ENCODE measurements at regions not wholly inside any gene's neighbourhood (a gene's known extent, or its start where the extent isn't known, plus 50 kb on each side); places are given as distances from the start of the nearest gene placed in this dataset.

- Histone ChIP-seq H3K79me2 (ENCODE audit: control insufficient read depth, insufficient read depth, low read length) (no peaks in the 10 kb centered on the region), H2BK5ac (ENCODE audit: low read length) (no peak overlapping the region), H3K27ac (ENCODE audit: low read depth, low read length) (no peak overlapping the region), H3K23ac (ENCODE audit: low read length) (no peak overlapping the region), H3K4me2 (ENCODE audit: low read length) (no peak overlapping the region), H3K36me3 (ENCODE audit: control insufficient read depth, insufficient read depth, low read length) (no peaks in the 10 kb centered on the region), H2BK15ac (replicated peaks; ENCODE audit: low read depth) (no peak overlapping the region), H2BK120ac (ENCODE audit: low read depth, low read length) (no peak overlapping the region), H3K18ac (ENCODE audit: low read length) (no peak overlapping the region), H3K4me1 (ENCODE audit: control insufficient read depth, low read depth, low read length) (no peaks in the 10 kb centered on the region), H3K4me3 (ENCODE audit: low read length) (no peak overlapping the region), H2AK5ac (ENCODE audit: low read length) (no peak overlapping the region), H3K79me1 (ENCODE audit: low read length) (no peaks in the 10 kb centered on the region), H3K56ac (ENCODE audit: low read length) (no peak overlapping the region), H3K9ac (ENCODE audit: low read length) (no peak overlapping the region), H4K8ac (ENCODE audit: low read depth, low read length) (no peak overlapping the region), H3K4ac (ENCODE audit: low read depth, low read length) (no peak overlapping the region), H3K27me3 (ENCODE audit: insufficient read depth, low read length, poor library complexity) (no peaks in the 10 kb centered on the region), H4K5ac (ENCODE audit: low read length) (no peak overlapping the region)
- no peak for DNase-seq
- no CpG with 5 or more reads among the region's 2 CpGs for WGBS (ENCODE audit: extremely low coverage, insufficient coverage, low lambda C conversion rate)
These were observed 209.4 kb upstream of the NCAM1 start for GRCh38 chr11:112751772-112752171.

GRCh38 chr11:112752563-112752962 lies 208.7 kb upstream of the NCAM1 start:
- H2BK5ac ChIP-seq (ENCODE audit: low read length), result no peak overlapping the region

GRCh38 chr11:112753706-112754105 lies 207.5 kb upstream of the NCAM1 start:
- H3K27me3 ChIP-seq (ENCODE audit: insufficient read depth, low read length, poor library complexity), result no peaks in the 10 kb centered on the region
- no peak overlapping the region for H3K23ac ChIP-seq (ENCODE audit: low read length)
- H2BK15ac ChIP-seq (replicated peaks; ENCODE audit: low read depth), result no peak overlapping the region
- no peak overlapping the region for H2AK5ac ChIP-seq (ENCODE audit: low read length)
- WGBS (ENCODE audit: extremely low coverage, insufficient coverage, low lambda C conversion rate), result no CpG with 5 or more reads among the region's 2 CpGs
- no peak overlapping the region for H3K4me3 ChIP-seq (ENCODE audit: low read length)
- H3K27ac ChIP-seq (ENCODE audit: low read depth, low read length), result no peak overlapping the region
- H4K8ac ChIP-seq (ENCODE audit: low read depth, low read length), result no peak overlapping the region
- no peak for DNase-seq
- no peak overlapping the region for H2BK120ac ChIP-seq (ENCODE audit: low read depth, low read length)
- no peaks in the 10 kb centered on the region for H3K79me2 ChIP-seq (ENCODE audit: control insufficient read depth, insufficient read depth, low read length)
- H3K79me1 ChIP-seq (ENCODE audit: low read length), result no peaks in the 10 kb centered on the region
- H3K9ac ChIP-seq (ENCODE audit: low read length), result no peak overlapping the region
- H3K18ac ChIP-seq (ENCODE audit: low read length), result no peak overlapping the region
- H2BK5ac ChIP-seq (ENCODE audit: low read length), result no peak overlapping the region
- H3K4me1 ChIP-seq (ENCODE audit: control insufficient read depth, low read depth, low read length), result no peaks in the 10 kb centered on the region
- no peaks in the 10 kb centered on the region for H3K36me3 ChIP-seq (ENCODE audit: control insufficient read depth, insufficient read depth, low read length)
- no peak overlapping the region for H3K4me2 ChIP-seq (ENCODE audit: low read length)
- no peak overlapping the region for H3K56ac ChIP-seq (ENCODE audit: low read length)
- no peak overlapping the region for H4K5ac ChIP-seq (ENCODE audit: low read length)
- no peak overlapping the region for H3K4ac ChIP-seq (ENCODE audit: low read depth, low read length)

More at GRCh38 chr11:112752563-112752962, 208.7 kb upstream of the NCAM1 start:
- Histone ChIP-seq H3K36me3 (ENCODE audit: control insufficient read depth, insufficient read depth, low read length) (no peaks in the 10 kb centered on the region), H3K18ac (ENCODE audit: low read length) (no peak overlapping the region), H3K27me3 (ENCODE audit: insufficient read depth, low read length, poor library complexity) (no peaks in the 10 kb centered on the region), H3K56ac (ENCODE audit: low read length) (no peak overlapping the region), H4K5ac (ENCODE audit: low read length) (no peak overlapping the region), H2BK120ac (ENCODE audit: low read depth, low read length) (no peak overlapping the region), H3K4ac (ENCODE audit: low read depth, low read length) (no peak overlapping the region), H3K9ac (ENCODE audit: low read length) (no peak overlapping the region), H4K8ac (ENCODE audit: low read depth, low read length) (no peak overlapping the region), H2AK5ac (ENCODE audit: low read length) (no peak overlapping the region), H3K4me1 (ENCODE audit: control insufficient read depth, low read depth, low read length) (no peaks in the 10 kb centered on the region), H3K23ac (ENCODE audit: low read length) (no peak overlapping the region), H3K79me2 (ENCODE audit: control insufficient read depth, insufficient read depth, low read length) (no peaks in the 10 kb centered on the region), H3K4me2 (ENCODE audit: low read length) (no peak overlapping the region), H3K79me1 (ENCODE audit: low read length) (no peaks in the 10 kb centered on the region), H3K4me3 (ENCODE audit: low read length) (no peak overlapping the region), H2BK15ac (replicated peaks; ENCODE audit: low read depth) (no peak overlapping the region), H3K27ac (ENCODE audit: low read depth, low read length) (no peak overlapping the region)
- no peak for DNase-seq
- no CpG with 5 or more reads among the region's 4 CpGs for WGBS (ENCODE audit: extremely low coverage, insufficient coverage, low lambda C conversion rate)

- Histone ChIP-seq H3K4me2 (ENCODE audit: low read length) (no peak overlapping the region), H3K79me1 (ENCODE audit: low read length) (no peaks in the 10 kb centered on the region), H2BK120ac (ENCODE audit: low read depth, low read length) (no peak overlapping the region), H3K4me1 (ENCODE audit: control insufficient read depth, low read depth, low read length) (no peaks in the 10 kb centered on the region), H4K5ac (ENCODE audit: low read length) (no peak overlapping the region), H3K27me3 (ENCODE audit: insufficient read depth, low read length, poor library complexity) (no peaks in the 10 kb centered on the region), H3K9ac (ENCODE audit: low read length) (no peak overlapping the region), H3K4me3 (ENCODE audit: low read length) (no peak overlapping the region), H3K27ac (ENCODE audit: low read depth, low read length) (no peak overlapping the region), H3K4ac (ENCODE audit: low read depth, low read length) (no peak overlapping the region), H3K56ac (ENCODE audit: low read length) (no peak overlapping the region), H3K36me3 (ENCODE audit: control insufficient read depth, insufficient read depth, low read length) (no peaks in the 10 kb centered on the region), H2BK15ac (replicated peaks; ENCODE audit: low read depth) (no peak overlapping the region), H3K23ac (ENCODE audit: low read length) (no peak overlapping the region), H2BK5ac (ENCODE audit: low read length) (no peak overlapping the region), H3K18ac (ENCODE audit: low read length) (no peak overlapping the region), H3K79me2 (ENCODE audit: control insufficient read depth, insufficient read depth, low read length) (no peaks in the 10 kb centered on the region), H2AK5ac (ENCODE audit: low read length) (no peak overlapping the region), H4K8ac (ENCODE audit: low read depth, low read length) (no peak overlapping the region)
- no peak for DNase-seq
- WGBS (ENCODE audit: extremely low coverage, insufficient coverage, low lambda C conversion rate), result no CpG with 5 or more reads among the region's 2 CpGs
These were observed 201.8 kb upstream of the NCAM1 start for GRCh38 chr11:112759418-112759817.

- H3K23ac ChIP-seq (ENCODE audit: low read length), result no peak overlapping the region
- H3K4me1 ChIP-seq (ENCODE audit: control insufficient read depth, low read depth, low read length), result no peaks in the 10 kb centered on the region
- WGBS (ENCODE audit: extremely low coverage, insufficient coverage, low lambda C conversion rate), result no CpG with 5 or more reads among the region's 7 CpGs
- no peak overlapping the region for H3K4me2 ChIP-seq (ENCODE audit: low read length)
- H4K8ac ChIP-seq (ENCODE audit: low read depth, low read length), result no peak overlapping the region
- H2BK15ac ChIP-seq (replicated peaks; ENCODE audit: low read depth), result no peak overlapping the region
- no peak for DNase-seq
- H3K9ac ChIP-seq (ENCODE audit: low read length), result no peak overlapping the region
- H2AK5ac ChIP-seq (ENCODE audit: low read length), result no peak overlapping the region
- H3K4ac ChIP-seq (ENCODE audit: low read depth, low read length), result no peak overlapping the region
- no peak overlapping the region for H3K4me3 ChIP-seq (ENCODE audit: low read length)
- H3K79me2 ChIP-seq (ENCODE audit: control insufficient read depth, insufficient read depth, low read length), result no peaks in the 10 kb centered on the region
- no peaks in the 10 kb centered on the region for H3K79me1 ChIP-seq (ENCODE audit: low read length)
- no peak overlapping the region for H3K56ac ChIP-seq (ENCODE audit: low read length)
- no peak overlapping the region for H2BK5ac ChIP-seq (ENCODE audit: low read length)
- H4K5ac ChIP-seq (ENCODE audit: low read length), result no peak overlapping the region
- no peak overlapping the region for H3K18ac ChIP-seq (ENCODE audit: low read length)
- H3K36me3 ChIP-seq (ENCODE audit: control insufficient read depth, insufficient read depth, low read length), result no peaks in the 10 kb centered on the region
- H3K27ac ChIP-seq (ENCODE audit: low read depth, low read length), result no peak overlapping the region
- H2BK120ac ChIP-seq (ENCODE audit: low read depth, low read length), result no peak overlapping the region
- H3K27me3 ChIP-seq (ENCODE audit: insufficient read depth, low read length, poor library complexity), result no peaks in the 10 kb centered on the region
These were observed 200.7 kb upstream of the NCAM1 start for GRCh38 chr11:112760396-112761059.

Data from mesendoderm (in vitro differentiated cells).